Natural killer cell (primary cell): ENCODE measurements at regions not wholly inside any gene's neighbourhood (a gene's known extent, or its start where the extent isn't known, plus 50 kb on each side); places are given as distances from the start of the nearest gene placed in this dataset.
"Not testable (repeated sequence)": the region's sequence is repeated elsewhere in the genome, so short reads cannot be mapped to it uniquely, and the experiment has no call there.

Source experiments
- ATAC-seq, 3 donors: fragments of 150-1000 bp in 2 of 3; fragments of 200-7000 bp in 1 of 3; cut with Tn5 transposase; 1 replicate in 1 of 3; 2 replicates in 2 of 3; pipeline ENCODE4 v1.10.0; 2021; ENCODE audit warnings: mild to moderate bottlenecking in 2 of 3, moderate library complexity in 2 of 3
- DNase-seq, 2 donors: peaks; one replicate each; pipeline versions ENCODE4 v3.0.0 to v3.0.0-alpha.2; 2013 to 2021; ENCODE audit warnings: mixed read lengths in 1 of 2
- H3K27ac ChIP-seq: one replicate; pipeline ENCODE4 v1.5.1; 2013; ENCODE audit warnings: mild to moderate bottlenecking, low read length
- H3K27me3 ChIP-seq: one replicate; pipeline ENCODE4 v1.6.1; 2013; ENCODE audit warnings: low read length; ENCODE audit not compliant: control insufficient read depth, insufficient read depth
- H3K36me3 ChIP-seq: one replicate; pipeline ENCODE4 v1.6.1; 2013; ENCODE audit warnings: low read length; ENCODE audit not compliant: control insufficient read depth, insufficient read depth
- H3K4me1 ChIP-seq: one replicate; pipeline ENCODE4 v1.6.1; 2013; ENCODE audit warnings: low read length; ENCODE audit not compliant: control insufficient read depth, insufficient read depth
- H3K4me3 ChIP-seq: one replicate; pipeline ENCODE4 v1.5.1; 2013; ENCODE audit warnings: low read length
- H3K9me3 ChIP-seq: one replicate; pipeline ENCODE4 v1.6.1; 2013; ENCODE audit warnings: low read length; ENCODE audit not compliant: control insufficient read depth, insufficient read depth
- H3K27ac Mint-ChIP-seq, 2 donors: one replicate each; pipeline ENCODE4 v1.8.0; 2022; ENCODE audit warnings: mild to moderate bottlenecking in 2 of 2, mixed read lengths in 2 of 2, moderate library complexity in 1 of 2
- H3K27me3 Mint-ChIP-seq, 2 donors: one replicate each; pipeline ENCODE4 v1.8.0; 2022; ENCODE audit warnings: low read depth in 2 of 2, mixed read lengths in 2 of 2
- H3K36me3 Mint-ChIP-seq: one replicate; pipeline ENCODE4 v1.8.0; 2022; ENCODE audit warnings: mixed read lengths
- H3K4me1 Mint-ChIP-seq, 2 donors: one replicate each; pipeline ENCODE4 v1.8.0; 2022; ENCODE audit warnings: mixed read lengths in 2 of 2
- H3K4me3 Mint-ChIP-seq: one replicate; pipeline ENCODE4 v1.8.0; 2022; ENCODE audit warnings: mild to moderate bottlenecking, moderate library complexity, mixed read lengths
- H3K9me3 Mint-ChIP-seq, 2 donors: one replicate each; pipeline ENCODE4 v1.8.0; 2022; ENCODE audit warnings: mixed read lengths in 2 of 2
- CTCF ChIP-seq: fragments of 200-600 bp; IDR thresholded peaks from one replicate; pipeline ENCODE4 v1.8.0; 2022; ENCODE audit warnings: antibody characterized with exemption
- WGBS: methylation state at CpG from one replicate; pipeline ENCODE4 v1.1.7; 2013; ENCODE audit warnings: missing lambda C conversion rate; ENCODE audit not compliant: insufficient coverage; 5-methylcytosine and 5-hydroxymethylcytosine counted together
- intact Hi-C: fragments of 100-400 bp; cut with micrococcal nuclease; formaldehyde crosslinking; loops from one replicate; pipeline ENCODE4 v1.14.2; 2022

GRCh38 chr1:232574077-232574476 lies 55.9 kb downstream of the SIPA1L2 start:
- peaks cover 16 to 23% of the 10 kb centered on the region in 2 donors for H3K4me1 Mint-ChIP-seq

DNA sequence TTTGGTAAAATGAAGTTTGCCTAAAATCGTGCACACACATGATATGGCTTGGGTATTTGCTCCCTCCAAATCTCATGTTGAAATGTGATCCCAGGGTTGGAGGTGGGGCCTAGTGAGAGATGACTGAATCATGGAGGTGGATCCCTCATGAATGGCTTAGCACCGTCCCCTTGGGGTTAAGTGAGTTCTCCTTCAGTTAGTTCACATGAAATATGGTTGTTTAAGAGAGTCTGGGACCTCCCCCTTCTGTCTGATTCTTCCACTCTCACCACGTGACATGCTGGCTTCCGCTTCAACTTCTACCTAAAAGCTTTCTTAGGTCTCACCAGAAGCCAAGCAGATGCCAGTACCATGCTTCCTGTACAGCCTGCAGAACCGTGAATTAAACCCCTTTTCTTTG lies 58.4 kb downstream of the SIPA1L2 start:
- no peaks in the 10 kb centered on the region for H3K27me3 ChIP-seq
- no peak for ATAC-seq
- no peak overlapping the region for H3K4me3 ChIP-seq
- Mint-ChIP-seq H3K27ac (no peak overlapping the region), H3K9me3 (no peaks in the 10 kb centered on the region), H3K36me3 (no peaks in the 10 kb centered on the region), H3K27me3 (peaks cover 0 to 2% of the 10 kb centered on the region in 2 donors), H3K4me1 (peaks cover 0 to 14% of the 10 kb centered on the region in 2 donors), H3K4me3 (no peak overlapping the region)
- no peak for TF ChIP-seq CTCF
- no peak for DNase-seq
- 68% methylated on average over 5 of the region's 5 CpGs for WGBS
- intact Hi-C loops: no loop called here
- no peak overlapping the region for H3K27ac ChIP-seq
- H3K36me3 ChIP-seq: no peaks in the 10 kb centered on the region
- no peaks in the 10 kb centered on the region for H3K4me1 ChIP-seq
- H3K9me3 ChIP-seq: no peaks in the 10 kb centered on the region

More at GRCh38 chr1:232574077-232574476, 55.9 kb downstream of the SIPA1L2 start:
- H3K36me3 Mint-ChIP-seq: no peaks in the 10 kb centered on the region
- peaks cover 0 to 2% of the 10 kb centered on the region in 2 donors for H3K27me3 Mint-ChIP-seq
- H3K4me3 ChIP-seq: no peak overlapping the region
- DNase-seq: no peak
- no peaks in the 10 kb centered on the region for H3K27me3 ChIP-seq
- no peaks in the 10 kb centered on the region for H3K9me3 ChIP-seq
- H3K27ac Mint-ChIP-seq: no peak overlapping the region
- TF ChIP-seq CTCF: no peak
- 100% methylated on average over 2 of the region's 3 CpGs for WGBS
- no peaks in the 10 kb centered on the region for H3K36me3 ChIP-seq
- intact Hi-C loops: no loop called here
- H3K27ac ChIP-seq: no peak overlapping the region
- H3K4me1 ChIP-seq: peaks cover 3% of the 10 kb centered on the region
- no peak overlapping the region for H3K4me3 Mint-ChIP-seq
- ATAC-seq: no peak
- H3K9me3 Mint-ChIP-seq: no peaks in the 10 kb centered on the region

DNA sequence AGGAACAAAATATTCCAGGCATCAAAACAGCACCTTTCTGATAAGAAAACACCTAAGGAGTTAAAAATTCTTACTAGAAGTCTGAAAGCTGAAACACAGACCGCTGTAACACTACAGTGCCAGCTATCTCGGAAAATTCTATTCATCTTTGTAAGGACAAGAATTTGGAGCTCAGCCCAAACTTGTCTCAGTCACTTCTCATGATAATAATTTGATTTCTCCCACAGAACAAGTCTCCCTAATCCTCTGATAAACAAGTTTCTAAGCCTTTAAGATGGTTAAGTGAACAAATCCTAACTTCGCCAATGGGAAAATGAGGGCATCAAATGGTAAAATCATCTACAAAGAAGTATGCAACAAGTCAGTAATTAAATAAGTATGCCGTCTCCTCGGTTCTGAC lies 59.9 kb downstream of the SIPA1L2 start:
- no peak overlapping the region for H3K27ac ChIP-seq
- no peaks in the 10 kb centered on the region for H3K4me1 ChIP-seq
- no peak overlapping the region for H3K4me3 Mint-ChIP-seq
- no peaks in the 10 kb centered on the region for H3K36me3 Mint-ChIP-seq
- H3K27me3 ChIP-seq: no peaks in the 10 kb centered on the region
- H3K9me3 ChIP-seq: no peaks in the 10 kb centered on the region
- no peak overlapping the region for H3K4me3 ChIP-seq
- DNase-seq (no peak), ATAC-seq (no peak)
- no peaks in the 10 kb centered on the region for H3K36me3 ChIP-seq
- H3K27me3 Mint-ChIP-seq: no peaks in the 10 kb centered on the region
- WGBS: 97% methylated on average over 5 of the region's 5 CpGs
- no peak for TF ChIP-seq CTCF
- intact Hi-C loops: no loop called here
- no peak overlapping the region for H3K27ac Mint-ChIP-seq
- H3K9me3 Mint-ChIP-seq: no peaks in the 10 kb centered on the region
- H3K4me1 Mint-ChIP-seq: peaks cover 0 to 10% of the 10 kb centered on the region in 2 donors

DNA sequence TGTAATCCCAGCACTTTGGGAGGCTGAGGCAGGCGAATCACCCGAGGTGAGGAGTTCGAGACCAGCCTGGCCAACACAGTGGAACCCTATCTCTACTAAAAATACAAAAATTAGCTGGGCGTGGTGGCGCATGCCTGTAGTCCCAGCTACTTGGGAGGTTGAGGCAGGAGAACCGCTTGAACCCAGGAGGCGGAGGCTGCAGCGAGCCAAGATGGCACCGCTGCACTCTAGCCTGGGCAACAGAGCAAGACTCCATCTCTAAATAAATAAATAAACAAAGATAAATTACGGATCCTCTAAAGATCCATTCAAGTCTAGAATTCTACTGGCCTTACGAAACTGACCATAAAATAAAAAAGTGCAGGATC lies 60.4 kb downstream of the SIPA1L2 start:
- DNase-seq, H3K27ac ChIP-seq, H3K9me3 Mint-ChIP-seq, intact Hi-C loops, H3K4me3 ChIP-seq, H3K4me1 ChIP-seq, H3K4me1 Mint-ChIP-seq, H3K4me3 Mint-ChIP-seq, H3K27me3 ChIP-seq, H3K9me3 ChIP-seq, H3K36me3 ChIP-seq, ATAC-seq, H3K27me3 Mint-ChIP-seq, H3K36me3 Mint-ChIP-seq, H3K27ac Mint-ChIP-seq: not testable (repeated sequence)
- 99% methylated on average over 11 of the region's 11 CpGs for WGBS
